ENCODE measurements at regions not wholly inside any gene's neighbourhood (a gene's known extent, or its start where the extent isn't known, plus 50 kb on each side); places are given as distances from the start of the nearest gene placed in this dataset.

GRCh38 chr20:61162451-61162850, 89.6 kb upstream of the CDH4 start:
- Histone ChIP-seq H3K27me3 (ENCODE audit: control insufficient read depth, insufficient read depth, low read length) (no peaks in the 10 kb centered on the region), H3K36me3 (ENCODE audit: control insufficient read depth, insufficient read depth, low read length) (no peaks in the 10 kb centered on the region), H3K4me3 (ENCODE audit: low read depth, low read length) (no peak overlapping the region)
- FAIRE-seq: no peak
- no peak for DNase-seq (ENCODE audit: low read depth)
- TF ChIP-seq CTCF (IDR thresholded peaks at IDR 0.05; ENCODE audit: insufficient read depth, low read length, severe bottlenecking): no peak

GRCh38 chr20:61163031-61163430, 89.0 kb upstream of the CDH4 start:
- FAIRE-seq (no peak), DNase-seq (ENCODE audit: low read depth) (no peak)
- Histone ChIP-seq H3K4me3 (ENCODE audit: low read depth, low read length) (no peak overlapping the region), H3K27me3 (ENCODE audit: control insufficient read depth, insufficient read depth, low read length) (no peaks in the 10 kb centered on the region), H3K36me3 (ENCODE audit: control insufficient read depth, insufficient read depth, low read length) (no peaks in the 10 kb centered on the region)
- no peak for TF ChIP-seq CTCF (IDR thresholded peaks at IDR 0.05; ENCODE audit: insufficient read depth, low read length, severe bottlenecking)

GRCh38 chr20:61166324-61166723, 85.7 kb upstream of the CDH4 start:
- Histone ChIP-seq H3K36me3 (ENCODE audit: control insufficient read depth, insufficient read depth, low read length) (no peaks in the 10 kb centered on the region), H3K27me3 (ENCODE audit: control insufficient read depth, insufficient read depth, low read length) (no peaks in the 10 kb centered on the region), H3K4me3 (ENCODE audit: low read depth, low read length) (no peak overlapping the region)
- no peak for TF ChIP-seq CTCF (IDR thresholded peaks at IDR 0.05; ENCODE audit: insufficient read depth, low read length, severe bottlenecking)
- FAIRE-seq: no peak
- no peak for DNase-seq (ENCODE audit: low read depth)

GRCh38 chr20:61168605-61169004, 83.5 kb upstream of the CDH4 start:
- DNase-seq (ENCODE audit: low read depth) (no peak), FAIRE-seq (no peak)
- H3K27me3 ChIP-seq (ENCODE audit: control insufficient read depth, insufficient read depth, low read length): no peaks in the 10 kb centered on the region
- H3K36me3 ChIP-seq (ENCODE audit: control insufficient read depth, insufficient read depth, low read length): no peaks in the 10 kb centered on the region
- no peak overlapping the region for H3K4me3 ChIP-seq (ENCODE audit: low read depth, low read length)
- TF ChIP-seq CTCF (IDR thresholded peaks at IDR 0.05; ENCODE audit: insufficient read depth, low read length, severe bottlenecking): no peak

- no peaks in the 10 kb centered on the region for H3K36me3 ChIP-seq (ENCODE audit: control insufficient read depth, insufficient read depth, low read length)
- H3K27me3 ChIP-seq (ENCODE audit: control insufficient read depth, insufficient read depth, low read length): no peaks in the 10 kb centered on the region
- no peak for FAIRE-seq
- TF ChIP-seq CTCF (IDR thresholded peaks at IDR 0.05; ENCODE audit: insufficient read depth, low read length, severe bottlenecking): no peak
- no peak for DNase-seq (ENCODE audit: low read depth)
- H3K4me3 ChIP-seq (ENCODE audit: low read depth, low read length): no peak overlapping the region
Measured at GRCh38 chr20:61169874-61170273, 82.2 kb upstream of the CDH4 start.

GRCh38 chr20:61170496-61171320, 81.4 kb upstream of the CDH4 start:
- no peak for DNase-seq (ENCODE audit: low read depth)
- FAIRE-seq: no peak
- no peaks in the 10 kb centered on the region for H3K27me3 ChIP-seq (ENCODE audit: control insufficient read depth, insufficient read depth, low read length)
- no peaks in the 10 kb centered on the region for H3K36me3 ChIP-seq (ENCODE audit: control insufficient read depth, insufficient read depth, low read length)
- H3K4me3 ChIP-seq (ENCODE audit: low read depth, low read length): no peak overlapping the region
- TF ChIP-seq CTCF (IDR thresholded peaks at IDR 0.05; ENCODE audit: insufficient read depth, low read length, severe bottlenecking): no peak
